Gastrocnemius medialis (tissue), 4 donors: ENCODE measurements at regions not wholly inside any gene's neighbourhood (a gene's known extent, or its start where the extent isn't known, plus 50 kb on each side); places are given as distances from the start of the nearest gene placed in this dataset.

ENCODE experiments used
- ATAC-seq, 2 donors: fragments of 150-250 bp; one replicate each; pipeline ENCODE4 v1.9.1; 2016
- DNase-seq, 2 donors: peaks; one replicate each; pipeline ENCODE4 v3.0.0-alpha.2; 2019
- H3K27ac ChIP-seq, 4 donors: fragments of 200-600 bp; sonication (generic); 1 replicate in 1 of 4; 2 replicates in 3 of 4; pipeline ENCODE4 v1.5.1; 2016 to 2018; ENCODE audit warnings: mild to moderate bottlenecking in 2 of 4, moderate library complexity in 1 of 4
- H3K27me3 ChIP-seq, 3 donors: fragments of 200-600 bp; sonication (generic) in 2 of 3; 1 replicate in 1 of 3; 2 replicates in 2 of 3; pipeline versions ENCODE4 v1.5.1 to v1.6.0; 2016 to 2019; ENCODE audit warnings: mild to moderate bottlenecking in 1 of 3, moderate library complexity in 1 of 3
- H3K36me3 ChIP-seq, 2 donors: fragments of 200-600 bp; sonication (generic) in 1 of 2; one replicate each; pipeline ENCODE4 v1.5.1; 2017 to 2018
- H3K4me1 ChIP-seq, 2 donors: fragments of 200-600 bp; sonication (generic) in 1 of 2; one replicate each; pipeline ENCODE4 v1.5.1; 2016 to 2017; ENCODE audit warnings: mild to moderate bottlenecking in 2 of 2
- H3K4me3 ChIP-seq, 4 donors: fragments of 200-600 bp; sonication (generic) in 3 of 4; 1 replicate in 1 of 4; 2 replicates in 3 of 4; pipeline ENCODE4 v1.5.1; 2016 to 2019; ENCODE audit warnings: mild to moderate bottlenecking in 2 of 4
- H3K9me3 ChIP-seq, 3 donors: fragments of 200-600 bp; sonication (generic) in 2 of 3; 1 replicate in 1 of 3; 2 replicates in 2 of 3; pipeline ENCODE4 v1.5.1; 2016 to 2019
- CTCF ChIP-seq, 5 experiments: fragments of 450-650 bp in 3 of 5; fragments of 200-600 bp in 2 of 5; sonication (generic) in 2 of 5; IDR thresholded peaks in 4 of 5; conservative IDR thresholded peaks in 1 of 5; 1 replicate in 4 of 5; 2 replicates in 1 of 5; pipeline ENCODE4 v1.5.1; 2016 to 2019; ENCODE audit warnings: antibody characterized with exemption in 5 of 5, mild to moderate bottlenecking in 3 of 5, moderate library complexity in 3 of 5
- POLR2A ChIP-seq, 2 donors: fragments of 450-650 bp; IDR thresholded peaks; one replicate each; pipeline ENCODE4 v1.6.1; 2017; ENCODE audit warnings: antibody characterized with exemption in 2 of 2, mild to moderate bottlenecking in 2 of 2, moderate library complexity in 2 of 2
- in situ Hi-C, 4 donors: fragments of 200-750 bp; cut with MboI; loops; one replicate each; pipeline versions ENCODE4 v1.15.0 to v1.8.0; 2017; ENCODE audit warnings: low sequenced_read_pairs in 4 of 4
- intact Hi-C: fragments of 100-400 bp; cut with DNase I; formaldehyde crosslinking; loops from one replicate; pipeline ENCODE4 v1.15.1; 2023; ENCODE audit warnings: low total_unique reads

GRCh38 chr1:38266197-38266520, 219.6 kb upstream of the POU3F1 start:
- Histone ChIP-seq H3K4me3 (no peak overlapping the region), H3K27me3 (peaks cover under 1 to 14% (median 6%) of the 10 kb centered on the region in 3 donors), H3K27ac (no peak overlapping the region), H3K4me1 (no peaks in the 10 kb centered on the region), H3K36me3 (no peaks in the 10 kb centered on the region), H3K9me3 (no peaks in the 10 kb centered on the region)
- intact Hi-C loops (no loop called here), in situ Hi-C loops (no loop called here)
- TF ChIP-seq POLR2A (IDR thresholded peaks at IDR 0.05) (no peak), CTCF (IDR thresholded peaks at IDR 0.05 in 4 of 5, conservative IDR thresholded peaks at IDR 0.05 in 1 of 5) (no peak)
- ATAC-seq (no peak), DNase-seq (no peak)

GRCh38 chr1:38265293-38266196, 219.0 kb upstream of the POU3F1 start:
- TF ChIP-seq POLR2A (IDR thresholded peaks at IDR 0.05) (no peak), CTCF (IDR thresholded peaks at IDR 0.05 in 4 of 5, conservative IDR thresholded peaks at IDR 0.05 in 1 of 5) (no peak)
- H3K27ac ChIP-seq: no peak overlapping the region
- H3K9me3 ChIP-seq: no peaks in the 10 kb centered on the region
- DNase-seq: no peak
- no peaks in the 10 kb centered on the region for H3K4me1 ChIP-seq
- ATAC-seq: no peak
- no peak overlapping the region for H3K4me3 ChIP-seq
- peaks cover 0 to 18% (median 4%) of the 10 kb centered on the region in 3 donors for H3K27me3 ChIP-seq
- in situ Hi-C loops: no loop called here
- no peaks in the 10 kb centered on the region for H3K36me3 ChIP-seq
- intact Hi-C loops: no loop called here

- ATAC-seq (no peak), DNase-seq (no peak)
- Histone ChIP-seq H3K4me3 (no peak overlapping the region), H3K36me3 (no peaks in the 10 kb centered on the region), H3K27me3 (peaks cover 0 to 10% (median 9%) of the 10 kb centered on the region in 3 donors), H3K9me3 (no peaks in the 10 kb centered on the region), H3K27ac (no peak overlapping the region), H3K4me1 (no peaks in the 10 kb centered on the region)
- no peak for TF ChIP-seq POLR2A (IDR thresholded peaks at IDR 0.05)
- TF ChIP-seq CTCF (IDR thresholded peaks at IDR 0.05 in 4 of 5, conservative IDR thresholded peaks at IDR 0.05 in 1 of 5): no peak
- intact Hi-C loops: no loop called here
- in situ Hi-C loops: no loop called here
These were observed 216.8 kb upstream of the POU3F1 start for GRCh38 chr1:38263438-38263837.

GRCh38 chr1:38261574-38261973, 215.0 kb upstream of the POU3F1 start:
- DNase-seq: no peak
- in situ Hi-C loops (no loop called here), intact Hi-C loops (no loop called here)
- TF ChIP-seq CTCF (IDR thresholded peaks at IDR 0.05 in 4 of 5, conservative IDR thresholded peaks at IDR 0.05 in 1 of 5) (no peak), POLR2A (IDR thresholded peaks at IDR 0.05) (no peak)
- H3K36me3 ChIP-seq: no peaks in the 10 kb centered on the region
- ATAC-seq: no peak
- no peak overlapping the region for H3K4me3 ChIP-seq
- H3K9me3 ChIP-seq: no peaks in the 10 kb centered on the region
- no peak overlapping the region for H3K27ac ChIP-seq
- H3K27me3 ChIP-seq: peaks cover 0 to 9% (median 8%) of the 10 kb centered on the region in 3 donors
- no peaks in the 10 kb centered on the region for H3K4me1 ChIP-seq
